Adrenal gland (tissue), 5 donors: ENCODE measurements at regions not wholly inside any gene's neighbourhood (a gene's known extent, or its start where the extent isn't known, plus 50 kb on each side); places are given as distances from the start of the nearest gene placed in this dataset.

ENCODE experiments used
- POLR2A ChIP-seq, 2 donors: fragments of 450-650 bp; IDR thresholded peaks; one replicate each; pipeline ENCODE4 v1.6.1; 2017; ENCODE audit warnings: antibody characterized with exemption in 2 of 2, mild to moderate bottlenecking in 2 of 2, moderate library complexity in 1 of 2
- TF ChIP-seq, protein P1 (sequence below), 6 experiments: fragments of 450-650 bp in 4 of 6; fragments of 200-600 bp in 2 of 6; sonication (generic) in 1 of 6; IDR thresholded peaks; 1 replicate in 5 of 6; 2 replicates in 1 of 6; pipeline versions ENCODE4 v1.5.1 to v1.8.0; 2016 to 2021; ENCODE audit warnings: antibody characterized with exemption in 6 of 6, mild to moderate bottlenecking in 2 of 6, moderate library complexity in 1 of 6
- donor health status: DM: no; HTN: no; CAD: no.

DNA sequence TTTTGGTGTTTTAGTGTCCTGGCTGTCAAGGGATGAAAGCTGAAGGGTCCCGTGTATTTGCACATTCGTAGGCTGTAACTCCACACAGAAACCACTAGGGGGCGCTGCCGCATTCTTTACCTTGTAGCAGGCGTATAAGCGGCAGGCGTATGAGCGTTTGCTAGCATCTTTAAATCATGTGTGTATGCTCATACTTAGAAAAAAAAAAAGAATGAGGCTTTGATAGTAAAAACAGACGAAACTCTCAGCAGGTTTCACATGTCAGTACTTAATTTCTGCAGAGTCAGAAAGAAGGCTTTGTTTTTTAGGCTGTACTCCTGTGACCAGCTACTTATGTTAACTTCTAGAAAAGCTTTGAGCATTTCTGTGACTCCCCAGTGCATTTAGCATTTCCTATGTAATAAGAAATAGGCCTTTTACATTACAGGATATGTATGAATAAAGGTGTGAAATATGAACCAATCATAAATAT, 218.8 kb upstream of the ADAMTSL1 start:
- TF ChIP-seq POLR2A (IDR thresholded peaks at IDR 0.05) = no peak
- TF ChIP-seq, protein P1, sequence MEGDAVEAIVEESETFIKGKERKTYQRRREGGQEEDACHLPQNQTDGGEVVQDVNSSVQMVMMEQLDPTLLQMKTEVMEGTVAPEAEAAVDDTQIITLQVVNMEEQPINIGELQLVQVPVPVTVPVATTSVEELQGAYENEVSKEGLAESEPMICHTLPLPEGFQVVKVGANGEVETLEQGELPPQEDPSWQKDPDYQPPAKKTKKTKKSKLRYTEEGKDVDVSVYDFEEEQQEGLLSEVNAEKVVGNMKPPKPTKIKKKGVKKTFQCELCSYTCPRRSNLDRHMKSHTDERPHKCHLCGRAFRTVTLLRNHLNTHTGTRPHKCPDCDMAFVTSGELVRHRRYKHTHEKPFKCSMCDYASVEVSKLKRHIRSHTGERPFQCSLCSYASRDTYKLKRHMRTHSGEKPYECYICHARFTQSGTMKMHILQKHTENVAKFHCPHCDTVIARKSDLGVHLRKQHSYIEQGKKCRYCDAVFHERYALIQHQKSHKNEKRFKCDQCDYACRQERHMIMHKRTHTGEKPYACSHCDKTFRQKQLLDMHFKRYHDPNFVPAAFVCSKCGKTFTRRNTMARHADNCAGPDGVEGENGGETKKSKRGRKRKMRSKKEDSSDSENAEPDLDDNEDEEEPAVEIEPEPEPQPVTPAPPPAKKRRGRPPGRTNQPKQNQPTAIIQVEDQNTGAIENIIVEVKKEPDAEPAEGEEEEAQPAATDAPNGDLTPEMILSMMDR (IDR thresholded peaks at IDR 0.05) = peak; percentile 88 to 98 (median 94)
